GM12878 (cell line): ENCODE measurements at regions not wholly inside any gene's neighbourhood (a gene's known extent, or its start where the extent isn't known, plus 50 kb on each side); places are given as distances from the start of the nearest gene placed in this dataset.

Experiments
- ATAC-seq: fragments of 200-7000 bp; cut with Tn5 transposase; 3 replicates; pipeline ENCODE4 v1.9.1; 2020; ENCODE audit warnings: mild to moderate bottlenecking, moderate library complexity
- BruUV-seq: library from RNA; stranded (reverse); fragments of 400-500 nt; replicated peaks from 2 replicates; lab custom pipeline; 2021; lab: Mats Ljungman, UMichigan
- CTCF ChIA-PET: fragments of 300-600 bp; sonication (Branson Sonifier 250); formaldehyde crosslinking; extraction: SDS; loops from one replicate; lab custom pipeline; 2021; ENCODE audit warnings: inconsistent platforms; lab: Yijun Ruan, JAX
- POLR2A ChIA-PET: fragments of 350-600 bp; formaldehyde crosslinking; extraction: SDS; loops from one replicate; lab custom pipeline; 2021; ENCODE audit warnings: inconsistent platforms; lab: Charles Lee
- RAD21 ChIA-PET: fragments of 300-600 bp; sonication (Branson Sonifier 250); formaldehyde crosslinking; loops from one replicate; lab custom pipeline; 2023; ENCODE audit warnings: antibody characterized with exemption; ENCODE audit not compliant: unreplicated experiment; lab: Charles Lee
- SMC1A ChIA-PET: fragments of 300-600 bp; sonication (Branson Sonifier 250); formaldehyde crosslinking; loops from one replicate; lab custom pipeline; 2023; ENCODE audit not compliant: unreplicated experiment, uncharacterized antibody; lab: Charles Lee
- DNase-seq: peaks from one replicate; pipeline ENCODE4 v3.0.0-alpha.2; 2011; ENCODE audit warnings: low read depth, low spot score
- FAIRE-seq: peaks from 3 replicates; lab custom pipeline; 2011; peaks lifted over from hg19 to GRCh38; lab: Jason Lieb, UNC
- H2AFZ ChIP-seq: 2 replicates; pipeline ENCODE4 v1.6.0; 2011; ENCODE audit warnings: low read depth, low read length, control low read depth; ENCODE audit not compliant: control insufficient read depth
- H3K27ac ChIP-seq: 2 replicates; pipeline ENCODE4 v1.5.1; 2011; ENCODE audit warnings: control low read depth; ENCODE audit not compliant: control insufficient read depth, insufficient read depth
- H3K27me3 ChIP-seq, 2 experiments: replicated peaks in 1 of 2; 2 replicates each; pipeline versions ENCODE4 v1.6.0 to v1.6.1; 2011; ENCODE audit warnings: low read length in 1 of 2; ENCODE audit not compliant: control insufficient read depth in 2 of 2, insufficient read depth in 2 of 2
- H3K36me3 ChIP-seq, 2 experiments: 2 replicates each; pipeline ENCODE4 v1.5.1; 2011; ENCODE audit warnings: low read length in 1 of 2; ENCODE audit not compliant: control insufficient read depth in 2 of 2, insufficient read depth in 2 of 2
- H3K4me1 ChIP-seq: 2 replicates; pipeline ENCODE4 v1.6.1; 2011; ENCODE audit warnings: mild to moderate bottlenecking, low read length, moderate library complexity, mixed read lengths; ENCODE audit not compliant: control insufficient read depth, insufficient read depth
- H3K4me2 ChIP-seq: 2 replicates; pipeline ENCODE4 v1.6.0; 2011; ENCODE audit warnings: control low read depth; ENCODE audit not compliant: control insufficient read depth, insufficient read depth
- H3K4me3 ChIP-seq: fragments of 200-600 bp; sonication (generic); 2 replicates; pipeline ENCODE4 v1.5.1; 2016
- H3K79me2 ChIP-seq: 2 replicates; pipeline ENCODE4 v1.6.0; 2011; ENCODE audit warnings: low read length; ENCODE audit not compliant: control insufficient read depth, insufficient read depth
- H3K9ac ChIP-seq: 2 replicates; pipeline ENCODE4 v1.8.0; 2011; ENCODE audit warnings: low read length, control low read depth, mixed read lengths; ENCODE audit not compliant: control insufficient read depth, insufficient read depth
- H3K9me3 ChIP-seq: replicated peaks from 3 replicates; pipeline ENCODE4 v1.5.1; 2011; ENCODE audit warnings: mild to moderate bottlenecking, low read length; ENCODE audit not compliant: control insufficient read depth, insufficient read depth
- H4K20me1 ChIP-seq: 2 replicates; pipeline ENCODE4 v1.6.0; 2011; ENCODE audit not compliant: control insufficient read depth, insufficient read depth
- ATF7 ChIP-seq: fragments of 450-650 bp; IDR thresholded peaks from 2 replicates; pipeline ENCODE4 v1.6.1; 2016; ENCODE audit warnings: low read depth, mild to moderate bottlenecking
- CREB1 ChIP-seq: IDR thresholded peaks from 2 replicates; pipeline ENCODE4 v1.6.1; 2012; ENCODE audit warnings: low read depth, mild to moderate bottlenecking, inconsistent platforms
- CUX1 ChIP-seq: IDR thresholded peaks from 2 replicates; pipeline ENCODE4 v1.6.1; 2012; ENCODE audit warnings: improper control_type of control experiment, low read depth, low read length; ENCODE audit not compliant: insufficient replicate concordance
- DPF2 ChIP-seq: fragments of 450-650 bp; IDR thresholded peaks from 2 replicates; pipeline ENCODE4 v1.6.1; 2017; ENCODE audit warnings: mild to moderate bottlenecking
- EGR1 ChIP-seq, 2 experiments: IDR thresholded peaks; 1 replicate in 1 of 2; 2 replicates in 1 of 2; pipeline ENCODE4 v1.6.1; 2011 to 2012; ENCODE audit warnings: low read depth in 2 of 2, low read length in 2 of 2, borderline replicate concordance in 1 of 2, mild to moderate bottlenecking in 1 of 2, moderate library complexity in 1 of 2
- HDGF ChIP-seq: fragments of 450-650 bp; IDR thresholded peaks from 2 replicates; pipeline ENCODE4 v1.6.1; 2016; ENCODE audit warnings: antibody characterized with exemption
- IKZF2 ChIP-seq, 2 experiments: fragments of 450-650 bp; IDR thresholded peaks; 2 replicates each; pipeline ENCODE4 v1.6.1; 2017; ENCODE audit warnings: mild to moderate bottlenecking in 2 of 2, moderate library complexity in 2 of 2
- MLLT1 ChIP-seq: fragments of 450-650 bp; IDR thresholded peaks from 2 replicates; pipeline ENCODE4 v1.6.1; 2016; ENCODE audit warnings: mild to moderate bottlenecking
- NR2C1 ChIP-seq: fragments of 450-650 bp; IDR thresholded peaks from 2 replicates; pipeline ENCODE4 v1.6.1; 2017; ENCODE audit warnings: antibody characterized with exemption, mild to moderate bottlenecking, moderate library complexity
- NRF1 ChIP-seq: conservative IDR thresholded peaks from 2 replicates; pipeline ENCODE4 v1.6.1; 2011; ENCODE audit warnings: mild to moderate bottlenecking, low read depth, low read length, improper control_type of control experiment
- PAX5 ChIP-seq: IDR thresholded peaks from 2 replicates; pipeline ENCODE4 v1.6.1; 2011; ENCODE audit warnings: low read depth, low read length, borderline replicate concordance
- SIN3A ChIP-seq: IDR thresholded peaks from 2 replicates; pipeline ENCODE4 v1.6.1; 2012; ENCODE audit warnings: low read depth, low read length, improper control_type of control experiment
- SPI1 ChIP-seq: IDR thresholded peaks from 2 replicates; pipeline ENCODE4 v1.6.1; 2011; ENCODE audit warnings: low read depth, mild to moderate bottlenecking, low read length, moderate library complexity, borderline replicate concordance; ENCODE audit not compliant: insufficient read depth
- TARDBP ChIP-seq: IDR thresholded peaks from 2 replicates; pipeline ENCODE4 v1.6.1; 2016; ENCODE audit warnings: borderline replicate concordance
- USF2 ChIP-seq: IDR thresholded peaks from 2 replicates; pipeline ENCODE4 v1.6.1; 2011; ENCODE audit warnings: low read depth, low read length, improper control_type of control experiment, borderline replicate concordance
- in situ Hi-C: fragments of 300-500 bp; cut with MboI; formaldehyde crosslinking; loops from 9 replicates; pipeline ENCODE4 v1.14.3; 2018; ENCODE audit warnings: mixed read lengths
- intact Hi-C: fragments of 100-400 bp; cut with micrococcal nuclease; formaldehyde crosslinking; loops from one replicate; pipeline ENCODE4 v1.14.2; 2022; ENCODE audit not compliant: unreplicated experiment

GRCh38 chr5:33224285-33224961, 216.3 kb upstream of the TARS1 start (continued):
- TF ChIP-seq CUX1 (no peak), TARDBP (no peak), HDGF (no peak)

GRCh38 chr5:33227247-33227646, 213.5 kb upstream of the TARS1 start:
- CTCF ChIA-PET: no interaction called here
- in situ Hi-C loops: no loop called here
- no peak for TF ChIP-seq MLLT1
- no peak for TF ChIP-seq ATF7
- TF ChIP-seq USF2: no peak
- no peak for TF ChIP-seq NR2C1
- TF ChIP-seq SPI1: no peak
- TF ChIP-seq NRF1: no peak
- no peak for TF ChIP-seq PAX5
- TF ChIP-seq CREB1: no peak
- no peak for TF ChIP-seq DPF2
- TF ChIP-seq EGR1 (IDR thresholded peaks at IDR 0.05; ENCODE audit: borderline replicate concordance in 1 of 2, low read depth in 2 of 2, low read length in 2 of 2): no peak
- TF ChIP-seq SIN3A: no peak
- TF ChIP-seq IKZF2 (IDR thresholded peaks at IDR 0.05): no peak

More at GRCh38 chr5:33227247-33227646, 213.5 kb upstream of the TARS1 start:
- Histone ChIP-seq H3K4me2 (no peak overlapping the region), H3K9me3 (no peaks in the 10 kb centered on the region), H3K79me2 (no peaks in the 10 kb centered on the region), H3K9ac (no peak overlapping the region), H4K20me1 (no peaks in the 10 kb centered on the region), H3K27me3 (no peaks in the 10 kb centered on the region), H3K36me3 (no peaks in the 10 kb centered on the region), H3K27ac (no peak overlapping the region), H3K4me3 (no peak overlapping the region), H3K4me1 (no peaks in the 10 kb centered on the region), H2AFZ (no peak overlapping the region)
- ChIA-PET SMC1A (no interaction called here), POLR2A (no interaction called here), RAD21 (no interaction called here)
- DNase-seq: no peak
- no peak for ATAC-seq
- no peak for FAIRE-seq
- no TSS peak for BruUV-seq
- intact Hi-C loops: no loop called here
